D341Med (cell line): ENCODE measurements at regions not wholly inside any gene's neighbourhood (a gene's known extent, or its start where the extent isn't known, plus 50 kb on each side); places are given as distances from the start of the nearest gene placed in this dataset.

ENCODE experiments used
- DNase-seq: peaks from one replicate; pipeline ENCODE4 v3.0.0; 2012; ENCODE audit warnings: low spot score

DNA sequence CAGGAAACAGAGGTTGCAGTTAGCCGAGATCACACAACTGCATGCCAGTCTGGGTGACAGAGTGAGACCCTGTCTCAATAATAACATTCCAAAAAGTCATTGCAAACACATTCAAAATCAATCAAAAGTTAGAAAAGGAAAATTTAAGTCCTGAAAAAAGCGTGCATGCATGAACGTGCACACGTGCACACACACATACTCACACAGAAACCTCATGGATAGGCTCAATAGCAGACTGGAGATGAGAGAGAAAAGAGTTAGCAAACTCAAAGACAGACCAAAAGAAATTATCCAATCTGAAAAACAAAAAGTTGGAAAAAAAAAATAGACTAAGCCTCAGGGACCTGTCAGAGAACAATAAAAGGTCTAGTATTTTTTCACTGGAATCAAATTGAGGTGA lies 1005.6 kb downstream of the TBC1D22A start:
- DNase-seq: no peak

DNA sequence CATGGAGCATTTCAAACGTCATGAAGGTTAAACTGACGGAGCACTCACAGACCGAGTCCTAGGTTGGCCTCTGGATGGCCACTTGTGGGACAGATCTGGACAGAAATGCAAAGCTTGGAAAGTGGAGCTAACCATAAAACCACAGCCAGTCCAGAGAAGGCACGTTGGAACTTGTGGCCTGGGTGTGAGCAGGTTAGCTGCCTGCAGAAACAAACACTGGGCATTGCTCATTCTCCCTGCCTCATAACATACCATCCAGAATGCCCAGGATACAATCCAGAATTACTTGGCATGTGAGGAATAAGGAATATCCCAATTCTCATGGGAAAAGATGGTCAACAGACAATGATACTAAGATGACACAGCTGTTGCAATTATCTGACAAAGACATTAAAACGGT lies 1005.0 kb downstream of the TBC1D22A start:
- DNase-seq: no peak

DNA sequence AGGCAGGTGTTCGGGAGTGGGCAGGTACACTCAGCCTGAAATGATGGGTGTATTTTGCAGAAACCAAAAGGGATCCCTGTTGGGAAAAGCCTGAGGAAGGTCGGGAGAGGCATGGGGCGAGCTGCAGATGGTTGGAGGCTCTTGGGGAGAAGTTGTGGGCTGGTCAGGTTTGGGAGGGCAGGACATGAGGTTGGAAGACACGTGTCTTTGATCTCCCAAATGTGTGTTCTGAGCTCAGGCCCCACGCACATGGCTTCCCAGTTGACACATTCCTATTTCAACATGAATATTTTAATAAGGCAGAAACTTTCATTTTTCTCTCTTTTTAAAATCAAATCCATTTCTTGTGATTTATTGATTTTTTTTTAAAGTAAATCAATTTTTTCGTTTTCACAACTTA lies 1003.3 kb downstream of the TBC1D22A start:
- DNase-seq: no peak

DNA sequence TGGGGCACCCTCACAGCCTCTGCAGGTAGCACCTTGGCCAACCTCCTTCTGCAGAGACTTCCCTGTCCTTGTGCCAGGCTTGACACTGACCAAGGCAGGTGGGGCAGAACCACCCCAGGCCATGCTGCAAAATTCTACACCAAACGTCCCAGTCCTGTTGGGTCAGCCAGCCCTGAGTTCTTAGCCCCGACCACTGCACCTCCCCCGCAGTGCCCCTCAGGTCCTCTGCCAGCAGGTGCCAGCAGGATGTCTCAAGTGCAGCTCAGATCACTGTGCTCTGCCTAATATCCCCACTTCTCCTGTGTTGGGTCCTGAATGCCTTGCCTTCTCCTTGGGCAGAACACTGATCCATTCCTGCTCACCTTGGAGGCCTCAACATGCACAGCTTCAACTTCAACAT lies 999.7 kb downstream of the TBC1D22A start:
- no peak for DNase-seq

DNA sequence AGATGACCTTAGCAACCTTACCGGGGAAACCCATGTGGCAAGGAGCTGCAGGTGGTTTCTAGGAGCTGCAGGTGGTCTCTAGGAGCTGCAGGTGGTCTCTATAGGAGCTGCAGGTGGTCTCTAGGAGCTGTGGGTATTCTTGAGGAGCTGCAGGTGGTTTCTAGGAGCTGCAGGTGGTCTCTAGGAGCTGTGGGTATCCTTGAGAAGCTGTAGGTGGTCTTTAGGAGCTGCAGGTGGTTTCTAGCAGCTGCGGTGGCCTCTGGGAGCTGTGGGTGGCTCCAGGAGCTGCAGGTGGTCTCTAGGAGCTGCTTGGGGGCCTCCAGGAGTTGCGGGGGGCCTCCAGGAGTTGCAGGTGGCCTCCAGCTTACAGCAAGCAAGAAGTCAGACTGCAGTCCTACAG lies 997.5 kb downstream of the TBC1D22A start:
- no peak for DNase-seq

DNA sequence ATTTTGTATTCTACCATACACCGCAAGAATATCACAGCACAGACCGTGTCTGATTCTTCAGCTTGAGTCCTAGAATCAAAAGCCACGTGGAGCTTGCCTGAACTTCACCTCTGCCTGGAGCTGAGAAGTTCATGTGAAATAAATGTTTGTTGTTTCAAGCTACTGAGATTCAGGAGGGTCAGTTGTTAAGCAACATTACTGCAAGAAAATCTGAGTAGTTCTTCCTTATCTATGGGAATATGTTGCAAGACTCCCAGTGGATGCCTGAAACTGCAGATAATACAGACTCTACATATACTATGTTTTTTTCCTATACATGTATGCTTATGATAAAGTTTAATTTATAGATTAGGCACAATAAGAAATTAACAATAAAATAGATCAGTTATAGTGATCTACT lies 995.3 kb downstream of the TBC1D22A start:
- DNase-seq: no peak

DNA sequence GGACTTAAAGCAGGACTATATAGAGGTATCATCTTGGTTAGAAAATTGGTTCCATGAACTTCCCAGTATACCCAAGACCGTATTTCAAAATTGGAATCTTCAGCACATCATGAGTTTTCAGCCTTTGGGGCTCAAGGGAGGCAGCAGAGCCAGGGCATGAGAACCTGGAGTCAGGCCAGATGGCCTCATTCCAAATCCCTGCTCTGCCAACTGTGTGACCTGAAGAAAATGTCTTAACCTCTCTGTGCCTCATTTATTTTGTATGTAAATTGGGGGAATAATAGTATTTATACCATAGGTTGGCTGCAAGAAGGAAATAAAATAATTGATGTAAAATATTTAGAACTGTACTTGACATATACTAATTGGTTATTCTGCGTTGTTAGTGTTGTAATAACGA lies 987.6 kb downstream of the TBC1D22A start:
- no peak for DNase-seq

DNA sequence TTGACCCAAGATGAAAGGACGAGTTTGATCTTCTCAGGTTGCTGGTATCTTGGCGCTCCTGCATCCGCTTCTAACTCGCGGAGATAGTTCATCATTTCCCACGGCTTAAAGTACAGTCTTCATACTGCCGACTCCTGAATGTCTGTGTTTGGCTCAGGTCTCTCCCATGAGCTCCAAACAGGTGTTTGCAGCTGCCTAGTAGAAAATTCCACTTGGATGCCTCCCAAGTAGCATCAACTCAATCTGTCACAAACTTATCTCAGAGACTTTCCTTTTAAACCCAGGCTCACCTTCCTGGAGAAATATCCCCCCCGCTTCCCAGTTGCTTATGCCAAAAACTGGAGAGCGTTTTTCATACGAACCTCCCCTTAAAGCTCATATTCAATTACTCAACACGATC lies 986.5 kb downstream of the TBC1D22A start:
- DNase-seq: no peak

DNA sequence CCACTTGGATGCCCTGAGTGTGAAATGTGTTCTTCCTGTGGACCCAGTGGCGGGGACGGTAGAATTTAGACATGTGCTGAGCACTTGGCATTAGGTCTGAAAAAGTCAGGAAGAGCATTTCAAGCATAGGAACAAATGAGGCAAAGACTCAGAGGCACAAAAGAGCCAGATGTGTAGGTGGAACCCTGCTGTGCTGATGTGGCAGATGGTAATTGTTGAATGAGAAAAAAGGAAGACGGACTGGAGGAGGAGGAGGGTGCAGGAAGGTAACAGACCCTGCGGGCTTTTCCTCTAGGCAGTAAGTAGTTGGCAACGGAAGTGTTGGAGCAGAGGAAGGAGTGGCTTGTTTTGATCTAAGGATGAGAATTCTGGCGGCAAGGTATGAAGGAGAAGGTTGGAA lies 985.8 kb downstream of the TBC1D22A start:
- DNase-seq: no peak

DNA sequence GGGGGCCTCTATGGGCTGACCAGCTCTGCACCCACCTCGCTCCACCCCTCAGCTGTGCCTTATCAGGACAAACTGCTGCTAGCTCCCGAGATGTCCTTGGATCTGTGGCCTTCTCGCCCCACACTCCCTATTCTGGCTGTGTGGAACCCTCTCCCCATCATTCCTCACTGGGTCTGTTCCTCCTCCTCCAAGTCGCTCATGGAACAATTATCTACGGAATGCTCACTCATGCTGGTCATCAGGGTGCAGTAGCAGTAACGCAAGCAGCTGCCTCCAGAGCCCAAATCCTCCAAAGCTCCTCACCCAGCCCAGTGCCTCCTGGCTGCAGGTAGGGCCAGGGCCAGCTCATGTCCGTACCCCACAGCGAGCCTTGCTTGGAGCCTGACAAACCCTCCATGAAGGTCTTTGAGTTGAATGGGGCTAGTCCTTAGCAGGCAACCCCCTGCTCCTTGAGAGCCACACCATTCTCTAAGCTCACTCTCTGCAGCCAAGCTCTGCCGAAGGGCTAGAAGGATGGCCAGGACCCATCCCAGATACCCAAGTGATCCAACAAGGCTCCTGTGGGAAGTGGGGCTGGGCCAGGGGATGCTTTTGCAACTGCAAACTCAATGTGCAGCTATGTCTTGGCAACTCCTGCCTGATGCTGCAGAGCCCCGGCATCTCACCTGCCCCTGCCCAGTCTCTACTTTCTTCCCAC lies 977.8 kb downstream of the TBC1D22A start:
- no peak for DNase-seq

DNA sequence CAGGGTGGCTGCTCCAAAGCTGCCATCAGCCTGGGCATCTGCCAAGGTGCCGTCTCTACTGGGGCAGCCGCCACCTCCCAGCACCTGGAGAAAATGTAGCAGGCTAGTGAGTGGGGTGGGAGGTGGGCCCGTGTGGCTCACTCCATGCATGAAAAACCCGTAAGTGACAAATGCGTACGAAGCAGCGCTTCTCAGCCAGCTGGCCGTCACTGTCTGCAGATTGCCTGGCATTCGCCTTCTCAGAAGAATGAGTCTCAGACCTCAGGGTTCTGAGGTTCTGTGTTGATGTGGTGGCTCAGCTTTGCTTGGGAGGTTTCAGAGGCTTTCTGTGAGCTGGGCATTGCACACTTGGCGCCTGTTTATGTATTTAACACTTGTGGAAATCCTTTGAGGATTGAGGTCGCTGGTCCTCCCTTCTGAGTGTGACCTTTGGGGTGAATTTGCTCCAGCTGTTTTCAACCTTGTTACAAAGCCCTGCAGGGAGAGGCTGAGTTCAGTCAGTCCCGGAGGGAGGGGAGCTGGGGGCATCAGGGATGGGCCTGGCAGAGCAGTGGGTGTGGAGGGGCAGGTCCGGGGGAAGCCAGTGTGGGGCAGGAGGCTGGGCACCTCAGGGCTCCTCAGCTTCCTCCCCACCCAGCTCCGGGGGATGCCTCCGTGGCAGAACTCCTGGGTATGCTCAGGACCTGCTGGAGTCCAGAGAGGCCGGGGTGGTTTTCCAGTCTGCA lies 977.0 kb downstream of the TBC1D22A start:
- no peak for DNase-seq

DNA sequence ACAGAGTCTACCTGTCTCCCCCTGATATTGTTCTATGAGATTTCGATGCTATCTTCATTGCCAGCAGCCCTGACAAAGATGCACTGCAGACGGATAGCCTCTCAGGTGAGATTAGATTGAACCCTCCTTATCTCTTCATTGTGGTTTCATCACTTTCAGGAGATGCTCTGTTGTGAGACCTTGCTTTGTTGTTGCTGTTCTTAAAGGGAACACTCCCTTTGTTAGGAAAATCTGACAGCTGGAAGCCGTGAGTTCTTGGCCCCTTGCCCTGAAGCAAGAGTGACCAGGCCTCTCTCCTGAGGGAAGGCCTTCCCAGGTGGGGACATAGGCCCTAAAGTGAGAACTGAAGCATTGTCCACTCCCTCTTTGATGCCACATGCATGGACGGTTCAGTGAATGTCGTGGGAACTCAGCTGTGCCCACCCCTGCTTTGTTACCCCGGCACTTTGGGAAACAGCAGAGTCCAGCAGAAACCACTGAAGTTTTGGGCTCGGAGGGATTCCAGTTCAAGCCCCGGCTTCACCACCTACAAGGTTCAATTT lies 976.1 kb downstream of the TBC1D22A start:
- DNase-seq: no peak

DNA sequence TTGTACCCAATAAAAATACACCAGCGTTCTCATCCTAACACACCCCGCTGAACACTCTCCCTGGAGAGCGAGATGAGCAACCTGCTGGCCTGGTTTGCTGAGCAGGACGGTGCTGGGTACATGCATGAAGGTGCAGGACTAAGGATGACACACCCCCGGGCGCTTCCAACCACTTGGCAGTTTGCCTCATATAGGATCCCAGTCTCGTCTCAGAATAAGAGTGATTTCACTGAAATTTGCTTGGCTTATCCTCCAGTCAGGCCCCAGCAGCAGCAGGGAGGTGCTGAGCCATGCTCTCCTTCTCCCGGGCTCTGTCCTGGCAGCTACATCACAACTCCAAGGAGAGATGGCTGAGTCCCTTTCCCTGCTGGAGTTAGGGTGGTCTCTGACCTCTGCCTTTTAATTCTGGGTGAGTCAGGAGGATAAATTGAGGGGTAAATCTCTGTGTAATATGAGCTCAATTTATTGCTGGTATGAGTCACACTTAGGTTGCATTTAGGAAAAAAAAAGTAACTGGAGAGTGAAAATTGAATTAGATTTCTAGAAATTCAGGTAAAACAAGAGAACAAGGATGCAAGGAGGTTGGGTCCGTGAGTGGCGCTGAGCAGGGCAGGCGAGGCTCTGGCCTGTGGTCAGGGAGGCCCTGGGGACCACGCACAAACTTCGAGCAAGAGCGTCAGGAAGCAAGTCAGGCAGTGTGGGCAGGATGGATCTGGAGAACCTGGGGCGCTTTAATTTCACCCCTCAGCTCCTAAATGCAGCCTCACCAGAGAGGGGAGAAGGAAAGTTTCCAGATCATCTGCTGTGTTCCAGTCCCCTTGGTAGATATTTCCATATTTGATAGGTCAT lies 974.0 kb downstream of the TBC1D22A start:
- no peak for DNase-seq

DNA sequence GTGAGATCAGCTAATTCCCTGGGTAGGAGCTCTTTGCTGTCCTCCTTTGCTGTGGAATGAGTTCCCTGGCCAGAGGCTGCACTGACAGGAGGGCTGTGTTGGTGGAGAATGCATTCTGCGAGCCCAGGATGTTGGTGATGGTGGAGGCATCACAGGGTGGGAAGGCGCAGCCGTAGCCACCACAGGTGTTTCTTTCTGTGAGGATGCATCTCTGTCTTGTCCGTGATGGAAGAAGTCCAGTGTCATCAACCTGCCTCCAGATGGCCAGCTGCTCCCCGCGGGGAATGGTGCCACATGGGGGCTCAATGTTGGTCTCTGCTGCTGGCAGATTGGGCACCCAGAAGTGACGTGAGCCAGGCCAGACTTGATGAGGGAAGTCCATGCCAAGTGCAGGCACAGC lies 972.1 kb downstream of the TBC1D22A start:
- no peak for DNase-seq

DNA sequence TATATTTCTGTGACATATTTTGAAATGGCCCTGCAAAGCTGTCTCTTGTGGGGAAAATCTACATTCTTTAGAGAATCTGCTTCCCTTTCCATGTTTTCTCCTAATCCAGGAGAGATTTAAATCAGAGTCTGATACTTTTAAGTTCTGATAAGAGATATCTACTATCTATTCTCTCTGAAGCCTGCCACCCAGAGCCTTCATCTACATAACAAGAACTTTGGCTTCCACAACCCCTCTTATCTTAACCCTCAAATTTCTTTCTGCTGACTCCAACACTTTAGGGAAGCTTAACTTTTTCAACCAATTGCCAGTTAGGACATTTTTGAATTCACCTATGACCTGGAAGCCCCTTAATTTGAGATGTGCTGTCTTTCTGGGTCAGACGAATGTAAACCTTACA lies 965.2 kb downstream of the TBC1D22A start:
- no peak for DNase-seq

DNA sequence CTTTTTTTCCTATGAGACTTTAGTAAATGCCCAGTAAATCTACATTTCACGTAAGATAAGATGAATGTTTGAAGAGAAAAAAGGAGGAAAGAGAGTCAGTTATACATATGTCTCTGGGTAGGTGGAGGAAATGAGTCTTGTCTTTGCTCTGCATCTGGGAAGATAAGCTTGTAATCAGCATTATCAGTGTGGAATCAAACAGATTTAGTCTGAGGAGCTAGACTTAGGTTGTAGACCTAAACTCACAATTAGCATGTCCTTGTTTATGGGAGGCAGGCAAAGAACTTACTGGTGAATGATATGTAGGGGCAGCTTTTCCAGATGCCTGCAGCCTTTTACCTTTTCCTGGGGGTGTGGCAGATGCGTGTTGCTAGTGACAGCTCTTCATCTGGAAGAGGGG lies 962.3 kb downstream of the TBC1D22A start:
- no peak for DNase-seq

DNA sequence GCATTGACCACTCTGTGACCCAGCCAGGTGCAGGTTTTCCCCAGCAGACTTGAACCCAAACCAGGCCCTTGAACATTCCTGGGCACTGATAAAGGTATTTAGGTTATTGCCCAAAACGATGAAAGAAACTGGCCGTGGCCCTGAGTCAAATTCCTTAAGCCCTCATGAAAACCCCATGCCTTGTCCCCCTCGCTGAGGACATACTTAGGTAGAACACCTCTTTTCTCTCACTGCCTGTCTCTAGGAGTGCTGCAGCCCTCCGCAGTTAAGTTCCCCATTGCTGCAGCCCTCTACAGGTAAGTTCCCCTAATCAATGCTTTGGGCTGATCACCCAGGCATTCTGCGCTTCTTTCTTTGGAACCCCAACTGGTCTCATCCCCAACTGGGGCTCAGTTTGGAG lies 961.6 kb downstream of the TBC1D22A start:
- no peak for DNase-seq

DNA sequence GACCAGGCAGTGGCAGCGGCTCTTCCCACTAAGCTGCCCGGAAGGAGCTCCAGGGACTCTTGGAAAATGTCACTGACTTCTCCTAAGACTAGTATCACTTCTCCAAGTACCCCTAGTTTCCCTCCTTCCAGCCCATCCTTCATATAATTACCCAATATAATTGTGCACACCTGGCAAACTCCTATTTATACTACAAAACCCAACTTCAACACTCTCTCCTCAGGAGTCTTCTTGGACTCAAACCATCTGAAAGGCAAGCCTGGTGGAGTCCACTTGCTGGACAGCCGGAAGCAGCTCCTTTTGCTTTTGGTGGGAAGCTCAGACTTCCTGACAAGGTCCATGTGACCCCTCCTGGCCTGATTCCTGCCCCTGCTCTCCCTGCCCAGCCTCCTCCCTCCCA lies 955.9 kb downstream of the TBC1D22A start:
- DNase-seq: no peak

DNA sequence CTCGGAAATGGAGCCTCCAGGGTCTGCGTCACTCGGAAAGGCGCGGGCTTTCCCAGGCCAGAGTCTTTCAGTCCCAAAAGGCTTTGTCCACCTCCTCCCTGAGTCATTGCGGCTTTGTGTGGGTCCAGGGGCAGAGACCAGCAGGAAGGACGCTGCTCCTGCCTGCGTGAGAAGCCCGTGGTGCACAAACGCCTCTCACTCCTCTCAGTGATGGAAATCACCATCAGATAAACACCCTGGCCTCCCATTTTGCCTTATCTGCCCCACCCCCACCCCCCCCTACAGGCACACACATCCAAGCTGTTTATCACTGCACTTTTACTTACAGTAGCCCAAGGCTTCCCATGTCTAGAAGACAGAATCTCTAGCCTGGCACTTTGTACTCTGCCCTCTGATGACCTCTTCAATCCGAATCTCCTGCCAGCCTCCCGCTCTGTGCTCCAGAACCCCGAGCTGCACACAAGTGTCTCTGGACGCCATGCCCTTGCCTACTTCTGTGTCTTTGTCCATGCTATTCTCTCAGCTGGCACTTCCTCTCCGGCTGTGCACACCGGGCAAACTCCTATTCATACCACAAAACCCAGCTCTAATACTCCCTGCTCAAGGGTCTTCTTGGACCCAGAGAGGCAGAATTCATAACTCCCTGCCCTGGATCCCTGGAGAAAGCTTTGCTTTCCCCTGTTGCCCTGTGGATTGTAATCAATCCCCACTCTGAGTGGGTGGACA lies 954.6 kb downstream of the TBC1D22A start:
- DNase-seq: no peak

DNA sequence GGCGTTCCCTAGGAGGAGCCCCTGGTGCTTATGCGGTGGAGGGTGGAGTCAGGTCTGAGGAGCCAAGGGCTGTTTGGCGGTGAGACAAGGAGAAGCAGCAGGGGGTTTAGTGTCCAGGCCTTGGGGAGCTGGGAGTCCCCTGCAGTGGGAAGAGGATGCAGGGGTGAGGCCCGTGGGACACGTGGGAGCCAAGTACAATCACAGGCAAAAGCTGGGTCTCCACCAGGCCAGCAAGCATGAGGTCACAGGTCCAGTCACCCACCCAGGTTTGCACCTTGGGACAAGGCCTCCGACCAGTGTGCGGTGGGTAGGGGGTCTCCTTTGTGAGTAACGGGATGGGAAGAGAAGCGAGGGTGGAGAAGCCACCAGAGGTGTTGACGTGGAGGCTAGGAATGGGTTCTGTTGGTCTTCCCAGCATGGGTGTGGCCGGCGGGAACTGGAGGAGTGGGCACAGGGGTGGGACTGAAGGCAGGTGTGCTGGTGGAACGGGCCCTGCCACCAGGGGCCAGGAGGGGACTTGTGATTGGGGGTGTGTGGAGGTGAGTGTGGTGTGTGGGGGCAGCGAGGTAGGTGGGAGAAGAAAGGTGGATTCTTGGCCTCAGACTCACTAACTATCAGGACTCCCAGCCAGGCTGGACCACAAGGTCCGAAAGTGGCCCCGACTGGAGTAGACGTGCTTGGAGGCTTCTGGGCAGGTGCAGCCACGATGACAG lies 953.6 kb downstream of the TBC1D22A start:
- DNase-seq: no peak

DNA sequence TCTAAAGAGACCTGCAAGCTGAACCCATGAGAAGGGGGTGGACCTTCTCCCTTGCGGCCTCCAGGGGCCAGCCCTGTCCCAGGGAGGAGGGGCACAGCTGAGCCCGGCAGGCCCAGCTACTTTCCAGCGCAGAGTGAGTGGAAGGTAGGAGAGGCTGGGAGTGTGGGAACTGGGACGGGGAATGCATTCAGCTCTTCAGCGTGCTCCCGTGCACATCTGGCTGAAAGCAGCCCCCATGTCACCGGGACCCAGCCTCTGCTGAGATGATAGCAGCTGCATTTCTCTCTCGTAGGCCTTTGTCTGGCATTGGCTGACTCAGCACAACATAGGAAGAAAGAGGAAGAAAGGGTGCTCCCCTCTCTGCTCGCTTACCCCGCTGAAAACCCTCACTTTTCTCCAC lies 951.5 kb downstream of the TBC1D22A start:
- no peak for DNase-seq
